B cell (primary cell): ENCODE measurements at regions not wholly inside any gene's neighbourhood (a gene's known extent, or its start where the extent isn't known, plus 50 kb on each side); places are given as distances from the start of the nearest gene placed in this dataset.

Source experiments
- ATAC-seq: fragments of 200-7000 bp; cut with Tn5 transposase; one replicate; pipeline ENCODE4 v1.10.0; 2021; ENCODE audit warnings: low read depth, mild to moderate bottlenecking, moderate number of reproducible peaks, moderate library complexity
- CTCF ChIA-PET: fragments of 350-600 bp; sonication (Branson Sonifier 250); formaldehyde crosslinking; loops from one replicate; lab custom pipeline; 2021; ENCODE audit warnings: antibody characterized with exemption, inconsistent platforms; lab: Charles Lee
- POLR2A ChIA-PET: fragments of 350-600 bp; sonication (Branson Sonifier 250); formaldehyde crosslinking; loops from one replicate; lab custom pipeline; 2021; ENCODE audit warnings: antibody characterized with exemption; lab: Charles Lee
- DNase-seq: peaks from one replicate; pipeline ENCODE4 v3.0.0; 2013
- H2AFZ ChIP-seq: 2 replicates; pipeline ENCODE4 v1.6.1; 2012; ENCODE audit warnings: mild to moderate bottlenecking, low read depth, low read length; ENCODE audit not compliant: insufficient read depth, poor library complexity, severe bottlenecking
- H3K27ac ChIP-seq, 2 donors: 1 replicate in 1 of 2; 2 replicates in 1 of 2; pipeline ENCODE4 v1.5.1; 2012 to 2013; ENCODE audit warnings: low read length in 2 of 2, mild to moderate bottlenecking in 2 of 2, moderate library complexity in 1 of 2
- H3K27me3 ChIP-seq, 4 experiments: fragments of 200-600 bp in 1 of 4; sonication (generic) in 1 of 4; replicated peaks in 1 of 4; 1 replicate in 2 of 4; 2 replicates in 2 of 4; pipeline versions ENCODE4 v1.6.1 to v1.7.0; 2013 to 2016; ENCODE audit warnings: low read length in 3 of 4, mild to moderate bottlenecking in 2 of 4, mixed read lengths in 1 of 4, moderate library complexity in 1 of 4; ENCODE audit not compliant: insufficient read depth in 4 of 4, control insufficient read depth in 3 of 4; ENCODE audit errors: control extremely low read depth in 1 of 4
- H3K36me3 ChIP-seq, 2 experiments: replicated peaks in 1 of 2; 1 replicate in 1 of 2; 2 replicates in 1 of 2; pipeline versions ENCODE4 v1.6.1 to v1.7.1; 2013; ENCODE audit warnings: low read length in 1 of 2; ENCODE audit not compliant: insufficient read depth in 2 of 2, control insufficient read depth in 1 of 2; ENCODE audit errors: control extremely low read depth in 1 of 2, extremely low read depth in 1 of 2
- H3K4me1 ChIP-seq, 2 donors: fragments of 200-600 bp in 1 of 2; sonication (generic) in 1 of 2; 1 replicate in 1 of 2; 2 replicates in 1 of 2; pipeline versions ENCODE4 v1.5.1 to v1.6.1; 2013 to 2017; ENCODE audit warnings: low read length in 2 of 2; ENCODE audit not compliant: control insufficient read depth in 2 of 2, insufficient read depth in 2 of 2
- H3K4me2 ChIP-seq: replicated peaks from 2 replicates; pipeline ENCODE3; 2012; ENCODE audit warnings: mild to moderate bottlenecking, low read depth, low read length; ENCODE audit not compliant: poor library complexity, severe bottlenecking
- H3K4me3 ChIP-seq, 5 experiments: fragments of 200-600 bp in 1 of 5; sonication (generic) in 1 of 5; 1 replicate in 3 of 5; 2 replicates in 2 of 5; pipeline versions ENCODE4 v1.5.1 to v1.7.0; 2011 to 2016; ENCODE audit warnings: low read length in 4 of 5, mild to moderate bottlenecking in 4 of 5, low read depth in 2 of 5, control low read depth in 1 of 5, moderate library complexity in 1 of 5; ENCODE audit not compliant: insufficient read depth in 1 of 5; ENCODE audit errors: control extremely low read depth in 1 of 5, extremely low read depth in 1 of 5
- H3K79me2 ChIP-seq: fragments of 200-600 bp; sonication (generic); one replicate; pipeline ENCODE4 v1.6.0; 2016; ENCODE audit warnings: low read length; ENCODE audit not compliant: control insufficient read depth, insufficient read depth
- H3K9ac ChIP-seq: fragments of 200-600 bp; sonication (generic); 2 replicates; pipeline ENCODE4 v1.6.1; 2017; ENCODE audit warnings: mild to moderate bottlenecking, low read length, moderate library complexity
- H3K9me3 ChIP-seq, 3 donors: one replicate each; pipeline versions ENCODE4 v1.6.1 to v1.7.1; 2013; ENCODE audit warnings: low read length in 2 of 3; ENCODE audit not compliant: control insufficient read depth in 2 of 3, insufficient read depth in 1 of 3; ENCODE audit errors: control extremely low read depth in 1 of 3
- H4K20me1 ChIP-seq: 2 replicates; pipeline ENCODE4 v1.6.0; 2012; ENCODE audit warnings: mild to moderate bottlenecking, low read length; ENCODE audit not compliant: insufficient read depth, control insufficient read depth, poor library complexity, severe bottlenecking
- H3K27ac Mint-ChIP-seq: one replicate; pipeline ENCODE4 v1.8.0; 2021; ENCODE audit warnings: mixed read lengths
- H3K27me3 Mint-ChIP-seq: one replicate; pipeline ENCODE4 v1.8.0; 2021; ENCODE audit warnings: mixed read lengths
- H3K4me1 Mint-ChIP-seq: one replicate; pipeline ENCODE4 v1.8.0; 2021; ENCODE audit warnings: mixed read lengths
- H3K4me3 Mint-ChIP-seq: one replicate; pipeline ENCODE4 v1.8.0; 2021; ENCODE audit warnings: mixed read lengths
- H3K9me3 Mint-ChIP-seq: one replicate; pipeline ENCODE4 v1.8.0; 2022; ENCODE audit warnings: mixed read lengths; ENCODE audit not compliant: insufficient read depth
- EZH2 ChIP-seq: IDR thresholded peaks from 2 replicates; pipeline ENCODE4 v1.6.1; 2012; ENCODE audit warnings: borderline replicate concordance, low read depth, mild to moderate bottlenecking, moderate library complexity, low read length; ENCODE audit not compliant: insufficient read depth, poor library complexity, severe bottlenecking
- WGBS: methylation state at CpG from one replicate; pipeline ENCODE4 v1.1.5; 2013; ENCODE audit warnings: missing lambda C conversion rate; ENCODE audit not compliant: insufficient coverage; 5-methylcytosine and 5-hydroxymethylcytosine counted together
- intact Hi-C: fragments of 100-400 bp; cut with micrococcal nuclease; formaldehyde crosslinking; loops from one replicate; pipeline ENCODE4 v1.10.0; 2022
- TF ChIP-seq, protein P1 (sequence below): fragments of 200-600 bp; IDR thresholded peaks from one replicate; pipeline ENCODE4 v1.8.0; 2022; ENCODE audit warnings: antibody characterized with exemption, mild to moderate bottlenecking

DNA sequence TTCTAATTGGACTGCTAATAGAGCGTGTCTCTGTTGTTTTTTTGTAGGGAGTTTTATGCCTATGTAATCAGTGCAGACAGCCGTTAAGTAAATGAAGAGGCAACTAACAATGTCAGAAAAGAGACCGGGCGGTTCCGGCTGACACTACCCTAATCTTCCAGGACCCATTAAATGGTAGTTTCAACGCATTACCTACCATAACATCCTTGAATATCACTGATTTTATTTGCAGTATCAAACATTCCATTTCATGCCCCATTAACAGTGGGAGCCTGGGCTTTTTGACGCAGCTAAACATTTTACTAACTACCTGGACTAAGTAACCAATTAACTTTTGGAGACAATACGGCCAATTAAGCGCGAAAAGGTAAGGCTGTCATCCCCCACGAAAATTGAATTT lies 832.9 kb upstream of the NR2F2 start:
- Mint-ChIP-seq H3K9me3 (peaks cover 1% of the 10 kb centered on the region), H3K4me1 (no peaks in the 10 kb centered on the region), H3K27me3 (no peaks in the 10 kb centered on the region), H3K27ac (no peak overlapping the region), H3K4me3 (no peak overlapping the region)
- intact Hi-C loops, result no loop called here
- no peak for DNase-seq
- H3K27me3 ChIP-seq, result no peaks in the 10 kb centered on the region
- WGBS, result 96% methylated on average over 10 of the region's 11 CpGs
- no peak overlapping the region for H3K27ac ChIP-seq
- no peak overlapping the region for H3K4me3 ChIP-seq
- no peaks in the 10 kb centered on the region for H3K79me2 ChIP-seq
- H3K4me2 ChIP-seq, result no peak overlapping the region
- no peaks in the 10 kb centered on the region for H3K4me1 ChIP-seq
- H3K36me3 ChIP-seq, result no peaks in the 10 kb centered on the region
- no peak overlapping the region for H2AFZ ChIP-seq
- H3K9me3 ChIP-seq, result peaks cover 0 to 5% (median 0%) of the 10 kb centered on the region in 3 donors
- TF ChIP-seq, protein P1, sequence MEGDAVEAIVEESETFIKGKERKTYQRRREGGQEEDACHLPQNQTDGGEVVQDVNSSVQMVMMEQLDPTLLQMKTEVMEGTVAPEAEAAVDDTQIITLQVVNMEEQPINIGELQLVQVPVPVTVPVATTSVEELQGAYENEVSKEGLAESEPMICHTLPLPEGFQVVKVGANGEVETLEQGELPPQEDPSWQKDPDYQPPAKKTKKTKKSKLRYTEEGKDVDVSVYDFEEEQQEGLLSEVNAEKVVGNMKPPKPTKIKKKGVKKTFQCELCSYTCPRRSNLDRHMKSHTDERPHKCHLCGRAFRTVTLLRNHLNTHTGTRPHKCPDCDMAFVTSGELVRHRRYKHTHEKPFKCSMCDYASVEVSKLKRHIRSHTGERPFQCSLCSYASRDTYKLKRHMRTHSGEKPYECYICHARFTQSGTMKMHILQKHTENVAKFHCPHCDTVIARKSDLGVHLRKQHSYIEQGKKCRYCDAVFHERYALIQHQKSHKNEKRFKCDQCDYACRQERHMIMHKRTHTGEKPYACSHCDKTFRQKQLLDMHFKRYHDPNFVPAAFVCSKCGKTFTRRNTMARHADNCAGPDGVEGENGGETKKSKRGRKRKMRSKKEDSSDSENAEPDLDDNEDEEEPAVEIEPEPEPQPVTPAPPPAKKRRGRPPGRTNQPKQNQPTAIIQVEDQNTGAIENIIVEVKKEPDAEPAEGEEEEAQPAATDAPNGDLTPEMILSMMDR, result no peak
- TF ChIP-seq EZH2, result no peak
- no peak for ATAC-seq
- H3K9ac ChIP-seq, result no peak overlapping the region
- ChIA-PET CTCF (no interaction called here), POLR2A (no interaction called here)
- no peaks in the 10 kb centered on the region for H4K20me1 ChIP-seq

DNA sequence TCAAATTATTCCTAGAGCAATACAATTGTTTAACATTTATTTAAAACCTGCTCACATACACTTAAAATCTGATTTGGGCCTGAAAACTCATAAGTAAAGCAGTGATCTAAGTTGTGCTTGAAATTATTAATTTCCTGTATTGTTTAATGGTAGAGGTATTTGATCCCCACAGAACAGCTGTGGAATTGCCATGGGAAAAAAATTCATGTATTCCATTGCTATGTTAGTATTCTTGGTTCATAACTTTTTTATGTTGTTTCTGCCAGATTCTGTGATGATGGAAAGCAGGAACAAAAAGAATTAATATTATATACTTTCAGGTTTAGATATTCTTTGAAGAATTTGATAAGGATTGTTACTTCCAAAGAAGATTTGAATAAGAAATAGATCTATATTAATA lies 831.5 kb upstream of the NR2F2 start:
- CTCF ChIA-PET, result no interaction called here
- H3K4me1 Mint-ChIP-seq, result no peaks in the 10 kb centered on the region
- H3K27me3 ChIP-seq, result no peaks in the 10 kb centered on the region
- DNase-seq, result no peak
- TF ChIP-seq, protein P1, result no peak
- TF ChIP-seq EZH2, result no peak
- H4K20me1 ChIP-seq, result no peaks in the 10 kb centered on the region
- no peaks in the 10 kb centered on the region for H3K36me3 ChIP-seq
- H3K9me3 Mint-ChIP-seq, result no peaks in the 10 kb centered on the region
- H3K4me3 Mint-ChIP-seq, result no peak overlapping the region
- H3K9ac ChIP-seq, result no peak overlapping the region
- no peak overlapping the region for H2AFZ ChIP-seq
- no peak overlapping the region for H3K27ac ChIP-seq
- intact Hi-C loops, result no loop called here
- H3K4me3 ChIP-seq, result no peak overlapping the region
- H3K27me3 Mint-ChIP-seq, result no peaks in the 10 kb centered on the region
- H3K4me2 ChIP-seq, result no peak overlapping the region
- no peak overlapping the region for H3K27ac Mint-ChIP-seq
- no peak for ATAC-seq
- H3K4me1 ChIP-seq, result no peaks in the 10 kb centered on the region
- POLR2A ChIA-PET, result no interaction called here
- no peaks in the 10 kb centered on the region for H3K79me2 ChIP-seq
- H3K9me3 ChIP-seq, result peaks cover 0 to 5% (median 0%) of the 10 kb centered on the region in 3 donors
